ENCODE measurements at regions not wholly inside any gene's neighbourhood (a gene's known extent, or its start where the extent isn't known, plus 50 kb on each side); places are given as distances from the start of the nearest gene placed in this dataset.
"Not testable (repeated sequence)": the region's sequence is repeated elsewhere in the genome, so short reads cannot be mapped to it uniquely, and the experiment has no call there.

DNA sequence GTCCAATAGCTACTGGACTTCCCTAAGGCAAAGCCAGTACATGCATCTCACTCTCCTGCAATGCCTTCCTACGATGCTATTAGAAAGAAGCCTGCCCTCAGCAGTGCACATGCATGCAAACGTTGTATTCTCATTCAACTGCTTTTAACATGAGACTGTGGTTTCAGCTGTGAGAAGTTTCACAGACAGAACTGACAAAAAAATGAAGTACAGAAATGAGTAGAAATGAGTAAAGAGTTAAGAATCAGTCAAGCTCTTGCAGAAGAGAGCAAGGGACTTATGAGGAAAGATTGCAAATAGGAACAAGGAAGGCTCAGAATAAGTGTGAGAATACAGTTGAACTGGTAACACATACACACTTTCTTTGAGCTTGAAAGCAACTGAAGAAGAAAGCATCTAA is 54.8 kb downstream of the HSFY1 start:
- TF ChIP-seq, protein P1, sequence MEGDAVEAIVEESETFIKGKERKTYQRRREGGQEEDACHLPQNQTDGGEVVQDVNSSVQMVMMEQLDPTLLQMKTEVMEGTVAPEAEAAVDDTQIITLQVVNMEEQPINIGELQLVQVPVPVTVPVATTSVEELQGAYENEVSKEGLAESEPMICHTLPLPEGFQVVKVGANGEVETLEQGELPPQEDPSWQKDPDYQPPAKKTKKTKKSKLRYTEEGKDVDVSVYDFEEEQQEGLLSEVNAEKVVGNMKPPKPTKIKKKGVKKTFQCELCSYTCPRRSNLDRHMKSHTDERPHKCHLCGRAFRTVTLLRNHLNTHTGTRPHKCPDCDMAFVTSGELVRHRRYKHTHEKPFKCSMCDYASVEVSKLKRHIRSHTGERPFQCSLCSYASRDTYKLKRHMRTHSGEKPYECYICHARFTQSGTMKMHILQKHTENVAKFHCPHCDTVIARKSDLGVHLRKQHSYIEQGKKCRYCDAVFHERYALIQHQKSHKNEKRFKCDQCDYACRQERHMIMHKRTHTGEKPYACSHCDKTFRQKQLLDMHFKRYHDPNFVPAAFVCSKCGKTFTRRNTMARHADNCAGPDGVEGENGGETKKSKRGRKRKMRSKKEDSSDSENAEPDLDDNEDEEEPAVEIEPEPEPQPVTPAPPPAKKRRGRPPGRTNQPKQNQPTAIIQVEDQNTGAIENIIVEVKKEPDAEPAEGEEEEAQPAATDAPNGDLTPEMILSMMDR (IDR thresholded peaks at IDR 0.05; ENCODE audit: low read length) = not testable (repeated sequence)
- not testable (repeated sequence) for TF ChIP-seq EZH2 (IDR thresholded peaks at IDR 0.05; ENCODE audit: borderline replicate concordance, low read length)

Data from OCI-LY1 (cell line).